T-helper 1 cell treated with Interleukin-12 subunit alpha and Interleukin-12 subunit beta and Interleukin-4 antibody, amounts not matched to agents 30 μg/mL and 1 μg/mL, for 36 hours (primary cell): ENCODE measurements at regions not wholly inside any gene's neighbourhood (a gene's known extent, or its start where the extent isn't known, plus 50 kb on each side); places are given as distances from the start of the nearest gene placed in this dataset.

Experiments used
- H3K27ac Mint-ChIP-seq: one replicate; pipeline ENCODE4 v1.8.0; 2021; ENCODE audit warnings: mild to moderate bottlenecking, mixed read lengths
- H3K27me3 Mint-ChIP-seq: one replicate; pipeline ENCODE4 v1.8.0; 2021; ENCODE audit warnings: low read depth, mixed read lengths
- H3K36me3 Mint-ChIP-seq: one replicate; pipeline ENCODE4 v1.8.0; 2021; ENCODE audit warnings: low read depth, mixed read lengths
- H3K4me1 Mint-ChIP-seq: one replicate; pipeline ENCODE4 v1.8.0; 2021; ENCODE audit warnings: low read depth, mixed read lengths
- H3K4me3 Mint-ChIP-seq: one replicate; pipeline ENCODE4 v1.8.0; 2021; ENCODE audit warnings: mild to moderate bottlenecking, moderate library complexity, mixed read lengths
- H3K9me3 Mint-ChIP-seq: one replicate; pipeline ENCODE4 v1.8.0; 2021; ENCODE audit warnings: mixed read lengths

DNA sequence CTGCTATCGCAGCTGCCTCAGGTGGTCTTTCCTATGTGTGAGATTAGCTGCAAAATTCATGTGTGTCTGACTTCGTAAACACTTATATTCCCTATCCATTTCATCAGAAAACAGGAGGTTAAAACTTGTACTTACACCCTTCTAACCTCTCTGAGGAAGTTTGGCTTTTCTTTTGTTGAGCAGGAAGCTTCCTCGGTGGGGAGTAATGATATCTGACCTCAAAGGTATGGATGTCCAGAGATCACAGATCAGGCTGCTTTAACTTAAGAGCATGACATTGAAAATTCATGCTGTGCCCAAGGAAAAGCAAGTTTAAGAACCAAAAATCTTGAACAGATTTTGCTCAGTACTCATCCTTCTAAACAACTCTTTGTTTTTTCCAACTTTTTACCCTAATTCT, 429.1 kb downstream of the STIM2 start:
- no peak overlapping the region for H3K4me3 Mint-ChIP-seq
- no peak overlapping the region for H3K27ac Mint-ChIP-seq
- no peaks in the 10 kb centered on the region for H3K4me1 Mint-ChIP-seq
- no peaks in the 10 kb centered on the region for H3K9me3 Mint-ChIP-seq
- no peaks in the 10 kb centered on the region for H3K36me3 Mint-ChIP-seq
- no peaks in the 10 kb centered on the region for H3K27me3 Mint-ChIP-seq

DNA sequence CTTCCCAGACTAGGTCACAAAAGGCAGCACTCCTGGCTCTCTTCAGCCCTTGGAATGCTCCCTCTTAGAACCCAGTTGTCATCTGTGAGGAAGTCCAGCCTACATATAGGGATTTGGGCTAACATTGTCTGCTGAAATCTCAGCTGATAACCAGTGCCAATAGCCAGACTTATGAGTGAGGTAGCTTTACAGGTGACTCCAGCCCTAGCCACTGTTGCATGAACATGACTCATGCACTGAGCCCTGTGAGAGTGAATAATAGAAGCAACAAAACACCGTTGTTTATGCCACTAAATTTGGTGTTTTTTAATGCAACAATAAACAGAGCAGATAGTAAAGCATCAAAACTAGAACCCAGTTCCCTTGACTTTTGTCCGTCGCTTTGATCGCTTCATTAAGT, 433.2 kb downstream of the STIM2 start:
- Mint-ChIP-seq H3K4me3 (no peak overlapping the region), H3K27me3 (no peaks in the 10 kb centered on the region), H3K4me1 (no peaks in the 10 kb centered on the region), H3K9me3 (no peaks in the 10 kb centered on the region), H3K36me3 (no peaks in the 10 kb centered on the region), H3K27ac (no peak overlapping the region)

DNA sequence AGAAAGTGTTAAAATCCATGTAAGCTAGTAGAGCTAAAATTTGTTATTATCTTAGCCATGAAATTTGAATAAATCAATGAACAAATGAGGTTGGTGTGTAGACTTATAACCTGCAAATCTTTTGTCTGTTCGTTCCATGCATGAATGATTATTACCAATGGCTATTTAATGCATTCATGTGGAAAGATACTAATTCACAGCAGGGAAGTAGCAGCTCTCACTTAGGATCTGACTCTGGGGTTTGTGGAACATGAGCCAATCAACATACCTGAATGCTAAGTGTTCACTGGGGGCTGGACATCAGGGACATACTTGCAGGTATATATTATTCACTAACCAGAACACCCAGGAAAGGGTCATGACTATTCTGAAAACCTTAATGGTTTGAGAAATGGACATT, 444.1 kb downstream of the STIM2 start:
- no peak overlapping the region for H3K4me3 Mint-ChIP-seq
- H3K9me3 Mint-ChIP-seq, result peaks cover 8% of the 10 kb centered on the region
- no peaks in the 10 kb centered on the region for H3K36me3 Mint-ChIP-seq
- H3K27ac Mint-ChIP-seq, result no peak overlapping the region
- no peaks in the 10 kb centered on the region for H3K4me1 Mint-ChIP-seq
- H3K27me3 Mint-ChIP-seq, result no peaks in the 10 kb centered on the region

- Mint-ChIP-seq H3K4me3 (no peak overlapping the region), H3K9me3 (peaks cover 8% of the 10 kb centered on the region), H3K36me3 (no peaks in the 10 kb centered on the region), H3K27me3 (no peaks in the 10 kb centered on the region), H3K27ac (no peak overlapping the region), H3K4me1 (no peaks in the 10 kb centered on the region)
These were observed 444.6 kb downstream of the STIM2 start for GRCh38 chr4:27305246-27305645.

DNA sequence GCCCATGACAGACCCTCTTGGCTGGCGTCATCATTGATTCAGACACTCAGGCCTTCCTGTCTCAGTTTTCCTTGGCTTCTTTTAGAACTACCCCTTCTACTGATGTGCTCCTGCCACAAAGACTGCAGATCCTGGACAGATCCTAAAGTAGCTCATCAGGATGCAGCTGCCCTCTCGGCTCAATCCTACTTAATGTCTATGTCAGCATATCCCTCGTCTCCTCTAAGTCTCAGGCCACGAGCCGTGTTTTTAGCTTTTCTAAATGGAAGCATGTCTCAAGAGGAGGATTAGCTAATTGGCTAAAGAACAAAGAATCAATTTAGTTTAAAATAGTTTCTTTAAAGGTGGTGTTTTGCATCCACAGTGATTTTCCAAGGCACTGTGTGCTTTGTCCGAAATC, 447.7 kb downstream of the STIM2 start:
- no peaks in the 10 kb centered on the region for H3K27me3 Mint-ChIP-seq
- H3K27ac Mint-ChIP-seq, result no peak overlapping the region
- H3K4me1 Mint-ChIP-seq, result no peaks in the 10 kb centered on the region
- no peak overlapping the region for H3K4me3 Mint-ChIP-seq
- no peaks in the 10 kb centered on the region for H3K36me3 Mint-ChIP-seq
- no peaks in the 10 kb centered on the region for H3K9me3 Mint-ChIP-seq

DNA sequence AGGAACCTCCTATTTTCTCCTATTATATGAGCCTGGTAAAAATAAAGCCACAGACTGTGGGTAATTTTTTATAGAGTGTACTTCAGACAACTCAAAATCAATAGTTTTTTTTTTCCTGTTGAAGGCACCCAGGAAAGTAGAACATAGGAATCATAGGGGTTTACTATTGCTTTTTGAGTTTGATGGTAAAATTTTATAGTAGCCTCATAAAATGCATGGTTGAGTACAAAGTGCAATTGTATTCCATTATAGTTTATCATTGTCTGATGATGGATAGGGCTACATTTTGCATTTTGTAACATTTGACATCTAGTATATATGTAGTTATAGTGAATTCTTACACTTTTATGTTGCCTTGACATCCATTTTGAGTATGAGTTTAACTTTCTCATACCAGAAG, 455.0 kb downstream of the STIM2 start:
- H3K27ac Mint-ChIP-seq, result no peak overlapping the region
- H3K4me1 Mint-ChIP-seq, result no peaks in the 10 kb centered on the region
- no peaks in the 10 kb centered on the region for H3K9me3 Mint-ChIP-seq
- H3K27me3 Mint-ChIP-seq, result no peaks in the 10 kb centered on the region
- no peak overlapping the region for H3K4me3 Mint-ChIP-seq
- no peaks in the 10 kb centered on the region for H3K36me3 Mint-ChIP-seq

DNA sequence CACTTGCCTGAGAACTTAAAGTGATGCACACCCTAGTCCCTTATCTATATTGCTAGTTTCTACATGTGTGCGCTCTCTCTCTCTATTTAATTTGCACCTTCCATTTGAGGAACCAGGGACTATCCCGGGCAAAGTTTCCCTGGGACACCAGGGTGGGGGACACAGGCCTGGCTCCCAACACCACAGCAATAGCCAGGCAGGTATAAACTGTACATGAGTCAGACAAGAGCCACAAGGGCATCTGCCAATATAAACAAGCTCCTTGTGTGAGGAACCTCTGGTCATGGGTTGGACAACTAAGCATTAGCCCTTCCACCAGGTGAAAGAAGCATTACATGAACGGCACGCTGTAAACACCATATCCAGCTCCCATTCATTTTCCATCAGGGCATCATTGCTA, 455.5 kb downstream of the STIM2 start:
- Mint-ChIP-seq H3K9me3 (no peaks in the 10 kb centered on the region), H3K36me3 (no peaks in the 10 kb centered on the region), H3K27ac (no peak overlapping the region), H3K4me1 (no peaks in the 10 kb centered on the region), H3K27me3 (no peaks in the 10 kb centered on the region), H3K4me3 (no peak overlapping the region)

DNA sequence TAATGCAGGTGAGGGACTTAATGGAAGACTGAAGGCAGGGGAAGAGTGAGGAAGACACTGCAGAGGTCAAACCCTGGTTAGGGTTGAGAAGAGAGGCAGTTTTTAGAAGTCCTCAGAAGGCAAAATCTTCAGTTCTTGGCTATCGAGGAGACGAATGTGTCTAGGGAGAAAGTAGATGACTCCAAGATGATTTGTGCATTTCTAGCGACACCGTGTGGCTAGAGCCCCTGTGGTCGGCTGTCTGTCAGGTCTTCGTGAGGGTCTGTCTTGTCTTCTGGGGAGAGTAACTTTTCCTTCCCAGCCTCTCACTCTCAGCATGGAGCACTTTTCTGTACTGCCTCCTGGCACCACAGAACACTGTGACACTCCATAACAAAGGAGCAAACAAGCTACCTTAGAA, 458.1 kb downstream of the STIM2 start:
- Mint-ChIP-seq H3K4me1 (no peaks in the 10 kb centered on the region), H3K36me3 (no peaks in the 10 kb centered on the region), H3K27me3 (no peaks in the 10 kb centered on the region), H3K9me3 (no peaks in the 10 kb centered on the region), H3K27ac (no peak overlapping the region), H3K4me3 (no peak overlapping the region)

- no peak overlapping the region for H3K27ac Mint-ChIP-seq
- no peaks in the 10 kb centered on the region for H3K27me3 Mint-ChIP-seq
- H3K4me3 Mint-ChIP-seq, result no peak overlapping the region
- no peaks in the 10 kb centered on the region for H3K4me1 Mint-ChIP-seq
- H3K36me3 Mint-ChIP-seq, result no peaks in the 10 kb centered on the region
- no peaks in the 10 kb centered on the region for H3K9me3 Mint-ChIP-seq
These were observed 466.4 kb downstream of the STIM2 start for GRCh38 chr4:27326991-27327390.

DNA sequence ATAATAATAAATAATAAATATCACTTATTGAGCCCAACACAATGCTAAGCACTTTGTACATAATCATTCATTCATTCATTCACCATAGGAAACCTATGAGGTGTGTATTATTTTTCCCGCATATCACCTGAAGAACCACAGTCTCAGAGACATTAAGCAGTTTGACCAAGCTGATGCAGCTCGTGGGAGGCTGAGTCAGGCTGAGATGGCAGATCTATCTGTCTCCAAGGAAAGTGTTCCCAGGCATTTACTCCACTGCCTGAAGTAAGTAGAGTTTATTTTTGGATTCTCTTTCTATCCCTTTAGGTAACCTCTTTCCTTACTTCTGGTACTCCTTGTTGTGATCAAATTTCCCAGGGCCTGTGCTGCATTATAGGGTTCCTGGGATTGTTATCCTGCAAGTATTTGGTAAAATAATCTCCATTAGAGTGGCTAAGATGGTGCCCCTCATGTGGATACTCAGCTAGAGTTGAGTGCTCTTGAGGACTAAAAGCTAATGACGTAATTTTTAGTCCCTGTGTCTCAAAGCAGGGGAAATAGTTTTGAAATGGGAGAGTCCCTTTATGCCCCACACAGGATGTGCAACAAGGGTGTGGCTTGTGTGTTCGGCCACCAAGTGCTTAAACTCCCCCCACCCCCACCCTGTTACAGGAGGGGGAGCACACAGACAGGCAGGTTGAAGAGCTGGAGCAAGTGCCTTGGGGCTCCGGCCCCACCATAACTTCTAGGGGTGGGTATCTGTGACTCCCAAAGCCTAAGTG, 467.0 kb downstream of the STIM2 start:
- H3K9me3 Mint-ChIP-seq, result no peaks in the 10 kb centered on the region
- H3K36me3 Mint-ChIP-seq, result no peaks in the 10 kb centered on the region
- no peak overlapping the region for H3K27ac Mint-ChIP-seq
- no peaks in the 10 kb centered on the region for H3K4me1 Mint-ChIP-seq
- no peaks in the 10 kb centered on the region for H3K27me3 Mint-ChIP-seq
- no peak overlapping the region for H3K4me3 Mint-ChIP-seq

GRCh38 chr4:27338530-27338929, 477.9 kb downstream of the STIM2 start:
- H3K9me3 Mint-ChIP-seq, result no peaks in the 10 kb centered on the region
- no peaks in the 10 kb centered on the region for H3K36me3 Mint-ChIP-seq
- no peaks in the 10 kb centered on the region for H3K27me3 Mint-ChIP-seq
- no peak overlapping the region for H3K4me3 Mint-ChIP-seq
- H3K27ac Mint-ChIP-seq, result no peak overlapping the region
- H3K4me1 Mint-ChIP-seq, result no peaks in the 10 kb centered on the region

DNA sequence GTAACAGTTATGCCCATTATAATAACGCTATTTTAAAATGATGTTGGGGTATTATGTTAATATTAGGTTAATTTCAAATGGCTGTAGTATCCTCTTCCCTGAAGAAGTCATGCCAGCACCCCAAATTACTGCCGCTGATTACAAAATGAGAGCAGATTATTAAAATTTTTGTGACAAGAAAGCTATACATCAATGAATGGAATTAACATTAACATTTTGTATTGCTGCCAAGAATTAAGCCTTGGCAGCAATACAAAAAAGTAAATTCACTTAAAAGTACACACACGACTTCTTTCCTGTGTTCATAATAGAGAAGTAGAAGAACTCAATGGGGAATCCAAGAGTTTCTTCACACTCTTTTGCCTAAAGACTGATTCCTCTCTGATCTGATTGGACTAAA, 482.8 kb downstream of the STIM2 start:
- H3K36me3 Mint-ChIP-seq, result no peaks in the 10 kb centered on the region
- no peaks in the 10 kb centered on the region for H3K4me1 Mint-ChIP-seq
- no peaks in the 10 kb centered on the region for H3K9me3 Mint-ChIP-seq
- no peaks in the 10 kb centered on the region for H3K27me3 Mint-ChIP-seq
- H3K27ac Mint-ChIP-seq, result no peak overlapping the region
- no peak overlapping the region for H3K4me3 Mint-ChIP-seq

DNA sequence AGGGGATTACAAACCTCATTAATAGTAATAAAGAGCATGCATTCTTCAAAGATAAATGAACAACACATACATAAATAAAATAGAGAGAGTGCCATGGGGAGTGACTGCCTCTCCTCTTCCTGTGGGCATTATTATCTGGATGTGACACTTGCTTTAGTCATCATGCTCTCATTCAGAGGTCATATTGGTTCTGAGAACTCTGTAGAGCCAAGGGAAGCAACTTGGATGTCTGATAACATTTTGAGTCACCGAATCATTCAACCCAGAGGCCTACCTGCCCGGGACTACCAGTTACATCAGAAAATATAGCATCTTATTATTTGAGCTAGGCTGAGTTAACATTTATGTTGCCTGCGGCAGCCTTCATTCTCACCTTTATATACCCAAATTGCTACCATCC, 489.5 kb downstream of the STIM2 start:
- Mint-ChIP-seq H3K27me3 (no peaks in the 10 kb centered on the region), H3K9me3 (no peaks in the 10 kb centered on the region), H3K27ac (no peak overlapping the region), H3K4me1 (no peaks in the 10 kb centered on the region), H3K4me3 (no peak overlapping the region), H3K36me3 (no peaks in the 10 kb centered on the region)

- H3K4me3 Mint-ChIP-seq, result no peak overlapping the region
- no peak overlapping the region for H3K27ac Mint-ChIP-seq
- H3K4me1 Mint-ChIP-seq, result no peaks in the 10 kb centered on the region
- H3K27me3 Mint-ChIP-seq, result no peaks in the 10 kb centered on the region
- H3K9me3 Mint-ChIP-seq, result no peaks in the 10 kb centered on the region
- H3K36me3 Mint-ChIP-seq, result no peaks in the 10 kb centered on the region
These were observed 496.6 kb downstream of the STIM2 start for GRCh38 chr4:27357283-27357682.

- H3K4me1 Mint-ChIP-seq, result no peaks in the 10 kb centered on the region
- H3K27me3 Mint-ChIP-seq, result no peaks in the 10 kb centered on the region
- H3K9me3 Mint-ChIP-seq, result no peaks in the 10 kb centered on the region
These were observed 497.6 kb downstream of the STIM2 start for GRCh38 chr4:27358269-27358668.

GRCh38 chr4:27360131-27360530, 499.5 kb downstream of the STIM2 start:
- H3K27me3 Mint-ChIP-seq, result no peaks in the 10 kb centered on the region

More at GRCh38 chr4:27358269-27358668, 497.6 kb downstream of the STIM2 start:
- no peaks in the 10 kb centered on the region for H3K36me3 Mint-ChIP-seq
- no peak overlapping the region for H3K4me3 Mint-ChIP-seq
- H3K27ac Mint-ChIP-seq, result no peak overlapping the region

More at GRCh38 chr4:27360131-27360530, 499.5 kb downstream of the STIM2 start:
- no peaks in the 10 kb centered on the region for H3K36me3 Mint-ChIP-seq
- H3K27ac Mint-ChIP-seq, result no peak overlapping the region
- H3K9me3 Mint-ChIP-seq, result no peaks in the 10 kb centered on the region
- no peak overlapping the region for H3K4me3 Mint-ChIP-seq
- H3K4me1 Mint-ChIP-seq, result no peaks in the 10 kb centered on the region
